HG02943 (cell line): ENCODE measurements at regions not wholly inside any gene's neighbourhood (a gene's known extent, or its start where the extent isn't known, plus 50 kb on each side); places are given as distances from the start of the nearest gene placed in this dataset.

Experiments used
- ATAC-seq: cut with Tn5 transposase; IDR thresholded peaks from one replicate; pipeline ENCODE4 v1.9.1; 2021; ENCODE audit warnings: mild to moderate bottlenecking, low read depth, moderate library complexity; ENCODE audit not compliant: unreplicated experiment

DNA sequence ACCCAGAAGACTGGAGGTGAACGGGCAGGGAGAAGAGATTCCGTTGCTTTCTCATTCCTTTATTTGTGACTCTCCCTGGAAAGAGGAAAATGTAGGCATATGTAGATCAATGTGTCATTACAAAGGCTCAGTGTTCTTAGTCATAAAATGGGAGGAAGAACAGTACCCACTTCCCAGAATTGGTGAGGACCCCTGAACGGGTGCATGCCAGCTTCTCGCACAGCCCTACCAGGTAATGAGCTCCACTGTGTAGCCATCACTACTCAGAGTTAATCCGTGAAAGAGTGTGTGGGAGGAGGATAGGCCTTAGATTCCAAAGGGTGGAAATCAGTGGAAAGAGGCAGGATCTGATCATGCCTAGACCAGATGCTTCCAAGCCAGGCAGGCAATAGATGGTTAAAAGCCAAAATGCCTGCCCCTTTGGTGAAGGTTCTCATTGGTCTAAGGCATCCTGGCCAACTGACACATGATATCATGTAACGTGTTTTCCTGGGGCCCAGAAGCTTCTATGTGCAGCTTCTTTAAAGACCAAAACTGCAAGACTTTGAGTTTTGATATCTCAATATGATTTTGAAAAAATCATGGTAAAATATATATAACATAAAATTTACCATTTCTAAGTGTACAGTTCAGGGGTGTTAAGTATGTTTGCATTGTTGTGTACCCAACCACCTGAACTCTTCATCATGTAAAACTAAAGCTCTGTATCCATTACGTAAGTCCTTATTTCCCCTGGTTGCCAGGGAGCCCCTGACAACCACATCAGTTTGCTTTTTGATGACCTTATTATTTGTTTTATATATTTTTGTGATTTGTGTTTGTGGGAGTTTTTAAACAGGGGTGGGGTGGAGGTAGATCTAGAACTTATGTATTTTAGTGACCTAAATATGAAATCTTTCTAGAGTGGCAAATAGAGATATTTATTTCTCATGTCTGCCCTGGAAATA, 402.2 kb upstream of the CFAP20DC start:
- ATAC-seq: no peak

DNA sequence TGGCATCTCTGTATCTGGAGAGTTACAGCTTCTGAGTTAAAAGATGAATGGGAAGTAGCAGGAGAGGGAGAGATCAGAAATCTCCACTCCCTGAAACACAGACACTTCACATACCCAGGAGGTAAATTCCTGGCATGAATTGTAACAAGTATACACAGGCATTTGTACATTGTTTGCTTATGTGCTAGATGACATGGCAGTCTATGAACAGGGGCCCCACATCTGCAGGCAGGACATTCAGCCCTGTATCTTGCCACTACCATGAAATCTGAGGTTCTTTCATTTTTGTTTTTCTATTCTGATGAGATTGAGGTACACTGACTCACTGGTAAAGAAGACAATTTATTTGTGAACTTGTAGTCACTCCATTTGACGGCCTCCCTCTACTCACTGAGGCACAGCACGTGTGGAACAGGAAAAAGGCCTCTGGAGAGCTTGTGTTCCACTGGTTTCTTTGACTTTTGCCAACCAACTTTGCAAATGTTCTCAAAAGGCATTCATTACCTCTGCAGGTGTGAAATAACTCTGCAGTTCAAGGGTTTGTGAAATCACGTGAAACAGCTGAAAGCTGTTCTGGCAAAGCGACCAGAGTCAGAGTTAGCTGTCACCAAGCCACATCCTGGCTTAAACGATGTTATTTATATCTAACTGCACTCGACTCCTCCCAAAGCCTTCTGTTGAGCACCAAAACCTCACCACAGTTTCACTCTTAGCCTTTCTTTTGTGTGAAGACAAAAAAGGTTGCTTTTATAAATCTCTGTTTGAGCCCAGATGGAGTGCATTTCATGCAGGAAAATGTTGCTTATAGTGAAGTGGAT, 401.3 kb upstream of the CFAP20DC start:
- ATAC-seq: peak; percentile 97

DNA sequence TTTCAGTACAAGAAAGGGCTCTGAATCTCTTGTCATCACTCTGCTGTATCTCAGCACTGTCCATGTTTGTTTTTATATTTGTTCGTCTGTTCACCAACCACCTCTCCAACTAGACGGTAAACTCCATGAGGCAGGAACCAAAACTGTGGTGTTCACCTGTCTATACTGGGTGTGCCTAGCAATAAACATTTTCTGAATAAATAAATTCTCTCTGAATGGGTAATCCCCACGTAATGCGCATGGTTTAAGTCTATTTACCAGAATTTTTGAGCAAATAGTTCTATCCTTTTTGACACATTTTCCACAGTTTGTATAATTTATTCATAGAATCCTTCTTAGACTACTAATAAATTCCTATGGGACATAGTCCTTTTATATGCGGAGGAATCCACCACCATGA, 400.6 kb upstream of the CFAP20DC start:
- no peak for ATAC-seq

DNA sequence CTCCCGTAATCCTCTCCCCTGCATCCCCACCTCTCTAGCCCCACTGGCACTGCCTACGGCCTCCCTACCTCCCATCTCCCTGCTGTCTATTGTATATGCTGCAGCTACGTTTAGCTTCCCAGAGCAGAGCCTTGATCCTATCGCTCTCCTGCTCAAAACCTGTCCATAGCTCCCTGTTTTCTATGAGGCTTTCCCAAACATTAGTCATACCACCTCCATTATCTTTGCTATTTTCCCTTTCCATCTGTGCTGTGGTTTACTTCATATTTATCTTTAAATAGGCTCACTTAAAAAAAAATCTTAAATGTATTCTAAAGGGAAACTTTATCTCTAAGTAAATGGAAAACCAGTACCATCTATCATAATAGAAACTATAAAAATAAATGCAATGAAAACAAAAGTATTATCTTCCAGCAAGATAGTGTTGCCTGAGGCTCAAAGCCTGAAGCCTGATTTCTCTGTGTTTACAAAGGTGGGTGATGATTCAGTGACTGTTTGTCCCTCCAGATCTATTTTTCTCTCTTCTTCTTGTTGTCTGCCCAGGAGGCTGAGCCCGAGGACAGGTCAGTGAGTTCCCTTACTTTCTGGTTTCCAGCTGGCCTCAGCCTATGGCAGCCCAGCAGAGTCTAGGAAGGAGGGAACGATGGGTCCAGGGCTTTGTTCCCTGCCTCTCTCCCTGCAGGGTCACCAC, 397.1 kb upstream of the CFAP20DC start:
- no peak for ATAC-seq

DNA sequence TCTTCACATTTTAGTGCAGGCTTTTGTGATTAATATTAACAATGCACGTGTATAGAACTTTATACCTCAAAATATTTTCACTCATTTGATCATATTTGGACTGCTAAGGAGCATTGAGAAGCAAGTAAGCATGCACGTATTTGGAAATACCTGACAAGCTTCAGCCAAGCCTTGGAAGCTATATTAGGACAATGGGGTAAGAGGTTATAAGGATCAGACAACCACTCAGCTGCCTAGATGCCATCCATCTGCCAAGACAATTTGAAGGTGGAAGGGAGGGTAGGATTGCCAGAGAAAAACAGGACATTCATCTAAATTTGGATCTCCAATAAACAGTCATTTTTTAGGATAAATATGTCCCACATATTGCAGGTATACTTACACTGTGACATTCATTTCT, 394.9 kb upstream of the CFAP20DC start:
- no peak for ATAC-seq

DNA sequence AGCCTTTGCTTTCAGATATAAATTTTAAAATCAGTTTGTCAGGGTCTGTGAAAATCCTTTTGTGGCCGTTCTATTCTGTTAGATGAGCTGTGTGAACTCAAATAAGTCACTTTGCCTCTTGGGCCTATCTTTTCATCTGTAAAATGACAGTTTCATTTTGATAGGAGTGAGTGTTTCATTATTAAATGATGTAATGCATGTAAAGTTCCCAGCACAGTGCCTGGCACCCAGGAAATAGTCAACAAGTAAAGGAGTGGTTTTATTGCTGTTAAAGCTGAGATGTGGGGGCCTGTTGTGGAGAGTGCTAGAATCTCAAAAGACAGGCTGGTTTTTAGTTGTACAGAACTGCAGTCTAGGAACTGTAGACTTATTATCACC, 394.5 kb upstream of the CFAP20DC start:
- ATAC-seq: no peak

DNA sequence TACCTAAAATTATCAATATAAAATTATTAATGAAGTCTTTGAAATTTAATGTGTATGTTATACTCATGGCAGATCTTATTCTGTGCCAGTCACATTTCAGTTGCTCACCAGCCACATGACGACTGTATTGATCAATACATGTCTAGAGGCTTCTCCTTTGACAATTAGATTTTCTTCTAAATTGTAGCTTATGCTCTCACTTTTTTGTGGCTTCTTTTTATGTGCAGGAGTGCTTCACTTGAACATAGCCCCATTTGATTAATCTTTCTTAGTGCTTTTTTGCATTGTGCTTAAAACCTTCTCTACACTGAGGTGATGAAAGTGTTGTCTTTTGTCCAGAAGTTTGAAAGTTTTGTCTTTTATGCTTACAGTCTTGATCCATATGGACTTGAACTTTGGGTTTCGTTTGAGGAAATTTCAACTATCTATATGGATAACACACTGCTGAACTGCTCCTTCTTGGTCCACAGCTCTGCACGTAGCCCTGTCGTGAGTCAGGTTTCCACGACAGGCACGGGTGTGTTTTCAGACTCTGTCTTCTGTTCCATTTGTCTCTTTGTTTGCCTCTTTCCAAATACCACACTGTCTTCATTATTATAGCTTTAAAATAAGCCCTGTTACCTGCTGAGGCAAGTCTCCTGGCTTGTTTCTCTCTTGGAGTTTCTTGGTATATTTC, 393.9 kb upstream of the CFAP20DC start:
- no peak for ATAC-seq

DNA sequence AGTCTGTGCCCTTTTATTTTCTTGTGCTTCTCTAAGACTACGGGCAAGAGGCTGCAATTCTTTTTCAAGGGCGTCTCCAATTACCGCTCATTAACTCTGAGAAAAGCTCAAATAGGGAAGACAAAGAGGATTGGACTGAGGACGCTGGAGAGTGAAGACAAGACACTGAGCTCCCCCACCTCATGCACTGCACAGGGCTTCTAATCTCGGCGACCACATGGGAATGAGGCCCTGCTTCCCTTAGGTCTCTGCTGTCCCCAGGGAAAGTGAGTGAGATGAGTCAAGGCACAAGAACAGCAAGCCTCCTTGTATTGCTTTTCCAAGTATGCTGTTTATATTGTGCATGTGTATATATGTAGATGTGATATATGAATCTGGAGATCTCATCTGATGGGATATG, 392.2 kb upstream of the CFAP20DC start:
- no peak for ATAC-seq

DNA sequence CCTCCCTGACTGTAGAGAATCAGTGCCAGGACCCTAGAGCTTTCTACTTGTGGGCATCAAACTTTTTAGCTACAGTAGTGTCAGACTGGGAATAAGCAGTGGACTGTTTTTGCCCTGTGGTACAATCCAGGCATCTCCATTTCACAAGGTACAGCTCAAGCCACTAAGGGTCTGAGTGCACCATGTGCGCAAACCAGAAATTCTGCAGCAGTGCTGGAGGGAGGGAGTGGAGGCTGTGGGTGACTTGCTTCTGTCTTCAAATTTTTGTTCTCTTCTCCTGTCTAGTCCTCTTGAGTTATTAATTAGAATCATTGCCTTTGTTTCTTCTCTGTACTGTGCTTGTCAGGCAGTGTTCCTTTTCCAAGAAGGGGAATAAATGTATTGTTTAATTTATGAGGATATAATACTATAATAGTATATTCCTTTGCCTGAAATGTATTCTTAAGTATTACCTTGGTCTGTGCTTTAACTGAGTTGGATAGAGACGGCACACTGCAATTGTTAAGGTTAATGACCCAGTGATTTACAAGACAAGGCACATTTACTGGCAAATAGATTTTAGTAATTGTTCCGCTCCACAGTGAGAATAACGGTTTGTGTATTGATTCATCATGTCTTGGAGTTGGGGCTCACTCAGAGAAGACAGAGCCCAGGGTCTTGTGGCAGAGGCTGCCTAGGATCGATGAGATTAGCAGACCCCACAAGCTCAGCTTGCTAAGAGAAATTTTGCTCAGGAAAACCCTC, 390.6 kb upstream of the CFAP20DC start:
- no peak for ATAC-seq

DNA sequence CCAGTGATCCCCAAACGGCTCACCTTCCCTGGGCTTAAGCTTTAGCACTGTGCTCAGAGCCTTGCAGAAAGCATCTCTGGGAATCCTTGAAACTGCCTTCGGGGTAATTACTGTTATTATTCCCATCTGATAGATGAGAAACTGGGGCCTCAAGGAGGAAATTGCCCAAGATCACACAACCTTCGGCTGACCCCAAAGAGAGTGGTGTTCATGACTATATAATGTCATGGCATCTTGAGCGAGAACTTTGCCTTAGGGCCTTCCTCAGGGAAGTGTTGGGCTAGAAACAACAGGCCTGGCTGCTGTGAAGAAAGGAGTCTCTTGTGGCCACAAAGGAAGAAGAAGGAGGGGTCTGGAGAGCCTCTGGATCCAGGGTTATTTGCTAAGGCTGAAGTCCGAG, 388.7 kb upstream of the CFAP20DC start:
- ATAC-seq: no peak

DNA sequence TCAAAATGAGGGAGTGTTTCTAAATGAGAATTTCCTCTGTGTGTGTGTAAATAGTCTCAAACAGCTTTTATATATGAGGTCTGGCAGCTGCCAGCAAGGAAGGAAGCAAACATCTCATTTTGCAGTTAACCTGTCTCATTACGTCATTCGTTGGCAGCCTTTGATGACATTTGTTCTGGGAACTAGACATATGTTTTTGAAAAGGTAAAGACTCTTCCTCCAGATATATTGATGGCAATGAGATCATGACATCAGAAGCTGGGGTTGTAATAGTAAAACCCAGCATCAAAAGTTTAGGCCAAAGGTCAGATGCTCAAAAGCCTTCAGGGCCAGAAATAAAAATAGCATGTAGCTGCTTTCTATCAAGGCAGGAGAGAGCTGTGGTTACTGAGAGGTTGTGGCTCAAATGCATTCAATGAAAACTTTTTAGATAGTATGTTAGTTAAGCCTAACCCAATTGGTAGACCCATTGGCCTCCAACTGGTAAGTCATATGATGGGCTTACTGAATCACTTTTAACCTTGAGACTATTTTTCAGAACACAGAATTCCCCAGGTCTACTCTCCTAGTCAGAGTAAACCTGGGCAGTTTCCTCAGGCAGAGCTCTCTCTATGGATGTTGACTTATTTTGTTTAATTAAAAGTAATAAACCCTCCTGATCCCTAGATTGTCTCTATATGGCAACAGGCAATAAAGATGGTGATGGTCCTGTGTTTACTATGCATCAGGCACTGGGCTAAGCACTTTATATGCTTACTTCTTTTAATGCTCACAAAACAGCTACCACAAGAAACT, 386.5 kb upstream of the CFAP20DC start:
- no peak for ATAC-seq

DNA sequence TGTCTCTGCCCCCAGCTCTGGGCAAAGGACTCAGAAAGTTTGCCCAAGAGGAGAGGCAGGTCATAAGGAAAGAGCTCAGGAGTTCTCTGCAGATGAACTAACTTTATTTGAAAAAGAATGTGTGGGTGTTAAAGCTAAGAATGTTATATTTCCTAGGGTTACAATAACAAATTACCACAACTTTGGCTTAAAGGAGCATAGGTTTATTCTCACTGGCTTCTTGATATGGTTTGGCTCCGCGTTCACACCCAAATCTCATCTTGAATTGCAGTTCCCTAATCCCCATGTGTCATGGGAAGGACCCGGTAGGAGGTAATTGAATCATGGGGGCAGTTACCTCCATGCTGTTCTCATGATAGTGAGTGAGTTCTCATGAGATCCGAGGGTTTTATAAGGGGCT, 383.7 kb upstream of the CFAP20DC start:
- no peak for ATAC-seq

DNA sequence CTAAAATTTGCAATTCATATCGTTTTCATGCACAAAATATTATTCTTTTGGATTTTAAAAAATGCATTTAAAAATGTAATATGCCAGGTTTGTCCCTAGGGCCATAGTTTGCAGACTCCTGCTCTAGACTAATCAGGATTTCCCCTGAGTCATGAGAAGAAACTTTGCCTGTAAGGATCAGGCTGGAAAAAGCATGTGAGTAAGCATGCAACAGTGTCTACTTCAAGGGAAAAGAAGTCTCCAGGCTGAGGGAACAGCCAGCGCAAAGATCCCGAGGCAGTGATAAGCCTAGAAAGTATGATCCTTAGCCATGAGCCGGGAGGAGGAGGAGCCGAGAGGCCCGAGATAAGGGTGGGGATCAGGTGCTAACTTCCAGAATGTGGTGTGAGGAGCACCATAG, 382.8 kb upstream of the CFAP20DC start:
- ATAC-seq: no peak

DNA sequence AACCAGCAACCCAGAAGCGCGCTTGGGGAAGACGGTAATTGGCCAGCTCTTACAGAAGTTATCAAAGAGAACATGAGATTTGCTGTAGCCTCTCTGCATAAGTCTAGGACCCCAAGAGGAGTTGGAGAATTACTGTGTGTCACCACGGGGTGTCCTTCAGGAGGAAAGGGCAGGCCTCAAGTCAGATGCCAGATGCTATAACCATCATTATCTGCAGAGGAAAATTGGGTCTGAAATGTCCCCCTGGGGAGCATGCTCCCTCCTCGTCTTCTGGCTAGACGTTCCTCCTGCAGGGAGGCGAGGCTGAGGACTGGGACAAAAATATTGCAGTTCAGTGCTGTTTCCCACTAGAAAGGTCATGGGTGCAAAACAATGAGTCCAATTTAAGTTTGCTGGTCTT, 380.5 kb upstream of the CFAP20DC start:
- no peak for ATAC-seq

DNA sequence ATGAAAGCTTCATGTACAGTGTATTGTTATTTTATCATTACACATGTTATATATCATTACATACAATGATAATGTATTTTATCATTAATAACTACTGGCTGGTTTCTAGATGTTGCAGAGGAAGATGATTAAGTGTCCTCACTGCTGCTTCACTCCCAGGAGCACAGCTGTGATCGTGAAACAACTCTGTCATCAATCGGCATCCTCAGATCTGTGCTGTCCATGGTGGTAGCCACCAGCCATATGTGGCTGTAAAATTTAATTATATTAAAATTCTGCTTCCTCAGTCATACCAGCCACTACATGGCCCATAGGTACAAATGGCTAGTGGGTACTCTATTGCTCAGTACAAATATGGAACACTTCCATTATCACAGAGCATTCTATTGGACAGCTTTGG, 379.4 kb upstream of the CFAP20DC start:
- ATAC-seq: no peak

DNA sequence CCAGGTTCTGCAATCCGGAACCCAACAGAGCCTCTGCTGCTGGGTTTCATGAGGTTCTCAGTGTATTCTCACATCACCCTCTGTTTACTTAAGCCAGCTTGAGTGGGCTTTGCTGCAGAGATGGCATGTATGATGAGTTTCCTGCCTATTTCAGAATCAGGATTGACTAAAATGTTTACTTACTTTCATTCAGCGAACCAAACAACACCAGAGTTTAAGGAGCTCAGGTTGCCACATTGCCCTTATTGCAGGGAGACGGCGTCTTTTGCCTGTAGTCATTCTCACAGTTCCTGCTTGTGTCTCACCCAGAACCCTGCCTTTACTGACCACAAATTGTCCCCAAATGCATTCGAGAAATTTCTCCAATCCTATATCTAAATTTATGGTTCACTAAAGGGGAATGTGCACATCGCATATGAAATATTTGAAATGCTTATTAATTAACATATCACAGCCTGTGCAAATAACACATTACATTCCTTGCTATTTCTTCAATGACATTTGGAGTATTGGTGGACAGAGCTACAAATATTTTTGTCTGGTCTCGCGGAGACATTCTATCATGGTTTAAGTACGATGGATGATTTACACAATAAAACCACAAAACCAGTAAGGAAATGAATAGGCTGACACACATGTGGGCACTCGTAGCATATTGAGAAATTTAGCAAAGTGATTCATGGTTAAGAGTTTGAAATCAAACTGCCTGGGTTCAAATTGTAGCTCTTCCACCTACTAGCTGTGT, 377.2 kb upstream of the CFAP20DC start:
- no peak for ATAC-seq

DNA sequence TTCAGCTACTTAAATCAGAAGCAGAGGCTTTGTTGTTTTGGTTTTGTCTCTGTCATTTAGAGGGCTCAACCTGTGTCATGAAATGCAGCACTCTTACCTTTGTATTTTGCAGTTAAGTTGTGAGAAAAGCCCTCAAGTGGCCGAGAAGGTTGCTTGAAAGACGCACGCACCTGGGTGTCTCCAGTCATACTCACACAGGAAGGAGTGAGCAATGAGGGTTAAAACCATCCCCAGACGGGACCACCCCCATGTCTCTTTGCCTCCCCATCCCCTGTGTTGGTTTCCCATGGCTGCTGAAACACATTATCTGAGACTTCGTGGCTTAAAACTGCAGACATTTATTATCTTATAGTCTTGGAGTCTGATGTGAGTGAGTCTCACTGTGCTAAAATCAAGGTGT, 376.1 kb upstream of the CFAP20DC start:
- ATAC-seq: no peak

DNA sequence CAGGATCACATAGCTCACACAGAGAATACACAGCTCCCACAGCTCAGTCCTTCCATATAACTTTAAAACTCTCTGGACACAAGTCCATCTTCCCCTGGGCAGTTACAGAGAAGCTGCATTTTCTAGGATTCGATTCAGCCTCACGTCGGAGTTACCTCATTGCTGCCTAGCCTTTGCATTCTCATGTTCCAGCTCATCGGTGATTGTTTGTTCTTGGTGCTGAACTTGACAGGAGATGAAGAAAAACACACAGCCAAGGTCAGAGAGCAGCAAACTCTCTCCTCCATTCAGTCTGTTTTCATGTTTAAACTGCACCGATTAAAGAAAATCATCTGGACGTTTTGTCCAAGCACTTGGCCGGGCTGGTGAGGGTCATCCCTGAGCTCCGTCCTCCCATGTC, 375.5 kb upstream of the CFAP20DC start:
- ATAC-seq: no peak
